Prostate gland (tissue), 2 donors: ENCODE measurements at regions not wholly inside any gene's neighbourhood (a gene's known extent, or its start where the extent isn't known, plus 50 kb on each side); places are given as distances from the start of the nearest gene placed in this dataset.

Source experiments
- CTCF ChIP-seq, 4 experiments: fragments of 200-600 bp in 2 of 4; fragments of 450-650 bp in 2 of 4; sonication (generic) in 2 of 4; IDR thresholded peaks; 1 replicate in 3 of 4; 2 replicates in 1 of 4; pipeline ENCODE4 v1.5.1; 2016 to 2019; ENCODE audit warnings: antibody characterized with exemption in 4 of 4, mild to moderate bottlenecking in 2 of 4, moderate library complexity in 2 of 4
- POLR2A ChIP-seq: fragments of 450-650 bp; IDR thresholded peaks from one replicate; pipeline ENCODE4 v1.6.1; 2016; ENCODE audit warnings: antibody characterized with exemption, mild to moderate bottlenecking
- POLR2AphosphoS5 ChIP-seq: sonication (generic); formaldehyde crosslinking; IDR thresholded peaks from one replicate; pipeline ENCODE4 v1.6.1; 2017; ENCODE audit warnings: antibody characterized with exemption

GRCh38 chr4:182126603-182127002, 116.6 kb upstream of the TENM3 start:
- TF ChIP-seq CTCF (IDR thresholded peaks at IDR 0.05) (no peak), POLR2A (no peak), POLR2AphosphoS5 (no peak)
